HG02588 (cell line): ENCODE measurements at regions not wholly inside any gene's neighbourhood (a gene's known extent, or its start where the extent isn't known, plus 50 kb on each side); places are given as distances from the start of the nearest gene placed in this dataset.
"Not testable (repeated sequence)": the region's sequence is repeated elsewhere in the genome, so short reads cannot be mapped to it uniquely, and the experiment has no call there.

Source experiments
- ATAC-seq: cut with Tn5 transposase; IDR thresholded peaks from one replicate; pipeline ENCODE4 v1.9.1; 2021; ENCODE audit warnings: mild to moderate bottlenecking, moderate library complexity; ENCODE audit not compliant: unreplicated experiment

- no peak for ATAC-seq
Observed at GRCh38 chr18:25510096-25510495, 158.1 kb upstream of the ZNF521 start.

- ATAC-seq, result no peak
Observed at GRCh38 chr18:25503567-25504081, 151.7 kb upstream of the ZNF521 start.

DNA sequence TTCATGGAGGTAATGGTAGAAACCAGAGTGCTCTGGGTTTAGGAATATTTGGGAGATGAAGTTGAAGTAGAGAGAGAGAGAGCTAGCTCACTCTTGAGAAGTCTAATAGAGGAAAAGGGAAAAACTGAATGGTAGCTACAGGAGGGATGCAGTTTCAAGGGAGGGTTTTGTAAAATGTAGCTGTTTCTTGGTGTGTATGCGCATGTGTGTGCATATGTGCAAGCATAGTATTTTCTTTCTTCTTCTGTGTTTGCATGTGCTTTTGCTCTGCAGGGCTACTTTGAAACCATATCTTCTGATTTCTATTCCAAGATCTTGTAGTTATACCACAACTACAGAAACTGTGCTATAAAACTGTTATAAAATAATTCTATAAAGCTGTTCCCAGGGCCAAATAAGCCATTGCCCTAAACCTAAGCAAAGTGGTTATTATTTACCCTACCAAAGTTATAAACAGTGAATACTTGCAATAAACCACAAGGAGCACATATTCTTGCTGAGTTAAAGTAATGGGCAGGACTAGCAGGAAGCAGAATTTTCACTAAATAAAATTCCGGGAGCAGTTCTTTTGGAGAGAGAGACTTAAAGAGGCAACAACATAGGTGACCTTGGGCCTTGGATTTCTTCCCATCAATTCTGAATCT, 145.3 kb upstream of the ZNF521 start:
- ATAC-seq, result no peak

GRCh38 chr18:25496544-25496943, 144.6 kb upstream of the ZNF521 start:
- no peak for ATAC-seq

DNA sequence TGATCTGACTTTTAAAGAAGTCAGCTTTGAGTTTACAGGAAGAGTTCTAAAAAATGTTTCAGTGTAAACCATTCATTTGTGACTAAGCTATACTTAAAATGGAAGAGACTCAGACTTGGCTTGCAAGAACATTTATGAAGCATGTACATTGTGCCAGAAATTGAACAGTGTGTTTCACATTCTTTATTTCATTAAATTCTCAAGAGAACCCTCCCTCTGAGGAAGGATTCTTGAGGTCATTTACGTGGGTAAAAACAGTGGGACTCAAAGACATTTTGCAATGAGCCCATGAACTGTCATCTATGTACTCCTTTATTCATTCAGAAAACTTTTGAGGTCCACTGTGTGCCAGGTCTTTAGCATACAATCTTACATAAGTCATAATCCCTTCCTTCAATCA, 143.6 kb upstream of the ZNF521 start:
- ATAC-seq, result no peak

GRCh38 chr18:25494888-25495287, 142.9 kb upstream of the ZNF521 start:
- ATAC-seq, result no peak

DNA sequence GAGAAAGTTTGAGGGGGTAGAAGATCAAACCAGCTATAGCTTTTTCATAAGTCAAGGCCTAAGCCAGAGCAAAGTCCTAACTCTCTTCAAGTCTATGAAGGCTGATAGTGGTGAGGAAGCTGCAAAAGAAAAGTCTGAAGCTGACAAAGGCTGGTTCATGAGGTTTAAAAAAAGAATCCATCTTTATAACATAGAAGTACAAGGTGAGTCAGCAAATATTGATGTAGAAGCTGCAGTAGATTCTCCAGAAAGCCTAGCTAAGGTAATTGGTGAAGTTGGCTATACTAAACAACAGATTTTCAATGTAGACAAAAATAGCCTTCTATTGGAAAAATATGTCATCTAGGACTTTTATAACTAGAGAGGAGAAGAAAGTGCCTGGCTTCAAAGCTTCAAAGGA, 141.4 kb upstream of the ZNF521 start:
- ATAC-seq, result no peak

- ATAC-seq, result no peak
Observed at GRCh38 chr18:25490316-25490715, 138.3 kb upstream of the ZNF521 start.

- no peak for ATAC-seq
Observed at GRCh38 chr18:25473008-25473407, 121.0 kb upstream of the ZNF521 start.

DNA sequence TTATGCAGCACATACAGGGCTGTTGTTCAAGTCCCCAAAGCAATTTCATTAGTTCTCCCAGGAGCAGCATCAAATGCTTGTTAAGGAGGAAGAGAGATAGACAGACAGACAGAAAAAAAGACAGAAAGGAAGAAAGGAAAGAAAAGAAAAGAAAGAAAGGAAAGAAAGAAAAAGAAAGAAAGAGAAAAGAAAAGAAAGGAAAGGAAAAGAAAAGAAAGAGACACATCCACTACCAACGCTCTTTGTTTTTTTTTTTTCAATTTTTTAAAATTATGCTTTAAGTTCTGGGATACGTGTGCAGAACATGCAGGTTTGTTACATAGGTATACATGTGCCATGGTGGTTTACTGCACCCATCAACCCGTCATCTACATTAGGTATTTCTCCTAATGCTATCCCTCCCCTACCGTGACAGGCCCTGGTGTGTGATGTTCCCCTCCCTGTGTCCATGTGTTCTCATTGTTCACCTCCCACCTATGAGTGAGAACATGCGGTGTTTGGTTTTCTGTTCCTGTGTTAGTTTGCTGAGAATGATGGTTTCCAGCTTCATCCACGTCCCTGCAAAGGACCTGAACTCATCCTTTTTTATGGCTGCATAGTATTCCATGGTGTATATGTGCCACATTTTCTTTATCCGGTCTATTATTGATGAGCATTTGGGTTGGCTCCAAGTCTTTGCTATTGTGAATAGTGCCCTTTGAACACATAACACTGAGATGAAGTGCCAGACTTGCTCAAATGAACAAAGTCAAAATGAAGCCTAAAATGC, 119.0 kb upstream of the ZNF521 start:
- not testable (repeated sequence) for ATAC-seq

GRCh38 chr18:25470062-25470461, 118.1 kb upstream of the ZNF521 start:
- ATAC-seq, result no peak

GRCh38 chr18:25469489-25469888, 117.5 kb upstream of the ZNF521 start:
- no peak for ATAC-seq

DNA sequence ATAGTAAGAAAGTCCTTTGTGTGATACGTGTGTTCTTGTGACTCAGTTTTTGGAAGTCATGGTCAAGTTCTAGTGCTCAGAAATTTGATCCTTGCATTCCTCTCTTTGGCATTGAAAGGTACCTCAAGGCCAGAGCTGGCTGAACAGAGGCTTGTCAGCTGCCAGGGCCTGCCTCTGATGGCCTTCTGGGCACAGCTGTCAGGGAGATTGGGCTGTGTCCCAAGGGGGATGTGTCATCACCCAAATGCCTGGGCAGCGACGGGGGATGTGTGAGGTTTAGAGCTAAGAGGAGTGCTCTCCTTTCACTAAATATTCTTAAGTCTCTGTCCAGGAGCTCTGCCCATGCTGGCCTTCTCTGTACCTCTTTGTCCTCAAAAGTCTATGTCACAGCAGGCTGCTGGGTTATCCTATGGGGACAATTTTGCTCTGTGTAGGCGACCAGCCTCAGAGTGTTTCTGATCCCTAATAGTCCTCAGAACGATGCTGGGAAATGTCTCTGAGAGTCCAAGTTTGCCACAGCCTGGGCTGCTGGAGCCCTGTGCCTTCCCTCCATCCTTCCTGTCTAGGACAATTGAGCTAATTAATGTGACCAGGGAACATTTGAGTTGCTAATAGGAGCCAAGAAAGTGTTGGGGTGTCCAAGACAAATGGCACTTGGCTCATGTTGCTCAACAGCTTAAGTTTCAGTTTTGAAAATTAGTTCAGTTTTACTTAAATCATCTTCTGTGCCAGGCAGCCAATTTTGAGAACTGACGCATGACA, 115.4 kb upstream of the ZNF521 start:
- no peak for ATAC-seq

DNA sequence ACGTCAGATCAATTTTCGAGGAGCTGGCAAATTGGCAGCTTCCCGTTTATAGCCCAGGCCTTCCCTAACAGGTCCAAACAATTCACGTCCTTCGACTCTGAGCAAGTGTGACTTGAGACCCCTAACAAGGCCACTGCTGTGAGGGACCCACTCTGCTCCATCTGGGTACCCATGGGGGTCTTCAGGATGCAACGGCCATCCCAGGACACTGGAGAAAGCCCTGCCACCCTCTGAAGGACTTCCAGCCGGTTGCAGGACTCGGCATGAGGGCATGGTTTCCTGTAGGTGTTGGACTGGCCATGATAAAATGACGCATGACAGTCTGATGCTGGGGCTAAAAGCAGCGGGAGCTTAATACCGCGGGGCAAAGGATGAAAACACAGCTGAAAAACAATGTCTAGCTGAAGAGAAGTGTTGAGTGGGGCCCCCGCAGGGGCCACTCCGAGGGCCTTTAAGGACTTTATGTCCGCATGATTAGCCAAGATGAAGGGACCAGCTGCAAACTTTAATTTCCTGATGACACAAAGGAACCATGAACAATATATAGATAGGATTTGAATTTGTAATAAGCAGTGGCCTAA, 113.3 kb upstream of the ZNF521 start:
- no peak for ATAC-seq

DNA sequence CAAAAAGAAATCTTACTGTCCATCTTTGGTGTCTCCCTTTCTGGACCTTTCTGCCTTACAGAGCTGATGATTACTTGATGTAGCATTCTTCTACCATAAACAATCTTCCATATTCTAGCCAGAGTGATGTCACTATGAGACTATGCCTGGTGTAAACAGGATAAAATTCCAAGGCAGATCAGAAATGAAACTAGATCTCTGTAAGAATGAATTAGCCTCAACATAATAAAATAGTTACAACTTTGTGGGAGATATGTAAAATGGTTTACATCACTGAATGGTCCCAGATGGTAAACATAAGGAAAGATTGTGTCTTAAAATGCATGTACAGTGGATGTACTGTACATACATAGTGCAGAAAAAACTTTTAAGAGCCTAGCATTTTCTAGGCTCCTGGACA, 112.3 kb upstream of the ZNF521 start:
- ATAC-seq, result no peak

- no peak for ATAC-seq
Observed at GRCh38 chr18:25463726-25464125, 111.8 kb upstream of the ZNF521 start.

DNA sequence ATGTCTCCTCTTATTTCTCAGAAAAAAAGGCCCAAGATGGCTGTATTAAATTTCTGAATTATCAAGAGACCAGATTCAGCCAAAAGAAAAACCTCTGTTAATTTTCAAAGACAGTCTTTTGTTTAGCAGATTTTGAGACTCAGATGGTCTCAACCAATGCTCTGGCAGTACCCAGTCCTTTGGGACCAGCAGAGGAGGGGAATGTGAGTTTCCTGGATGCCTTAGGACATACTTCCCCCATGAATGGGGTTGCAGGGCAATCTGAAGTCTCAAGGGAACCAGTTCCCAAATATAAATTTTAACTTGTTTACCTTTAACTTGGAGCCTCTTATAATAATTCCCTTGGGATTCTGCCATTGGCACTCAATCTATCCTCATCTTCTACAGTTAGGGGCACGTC, 107.8 kb upstream of the ZNF521 start:
- ATAC-seq, result no peak

GRCh38 chr18:25457601-25458000, 105.6 kb upstream of the ZNF521 start:
- no peak for ATAC-seq

DNA sequence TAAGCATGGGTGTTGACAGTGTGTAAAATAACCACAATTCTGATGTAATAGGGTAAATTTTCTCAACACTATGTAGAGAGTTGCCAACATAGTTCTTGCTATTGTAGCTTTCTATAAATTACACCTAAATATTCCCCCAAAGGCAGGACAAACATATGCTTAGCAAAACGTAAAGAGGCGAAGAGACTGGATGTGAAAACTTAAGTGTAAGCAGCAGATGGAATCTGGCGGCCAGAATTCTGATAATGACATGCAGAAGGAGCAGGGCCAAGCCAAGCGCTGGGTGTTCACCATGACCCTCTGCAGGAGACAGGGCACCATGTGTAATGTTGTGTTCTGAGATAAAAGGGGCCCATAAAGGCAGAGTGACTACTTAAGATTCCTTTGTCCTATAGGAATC, 105.2 kb upstream of the ZNF521 start:
- no peak for ATAC-seq

DNA sequence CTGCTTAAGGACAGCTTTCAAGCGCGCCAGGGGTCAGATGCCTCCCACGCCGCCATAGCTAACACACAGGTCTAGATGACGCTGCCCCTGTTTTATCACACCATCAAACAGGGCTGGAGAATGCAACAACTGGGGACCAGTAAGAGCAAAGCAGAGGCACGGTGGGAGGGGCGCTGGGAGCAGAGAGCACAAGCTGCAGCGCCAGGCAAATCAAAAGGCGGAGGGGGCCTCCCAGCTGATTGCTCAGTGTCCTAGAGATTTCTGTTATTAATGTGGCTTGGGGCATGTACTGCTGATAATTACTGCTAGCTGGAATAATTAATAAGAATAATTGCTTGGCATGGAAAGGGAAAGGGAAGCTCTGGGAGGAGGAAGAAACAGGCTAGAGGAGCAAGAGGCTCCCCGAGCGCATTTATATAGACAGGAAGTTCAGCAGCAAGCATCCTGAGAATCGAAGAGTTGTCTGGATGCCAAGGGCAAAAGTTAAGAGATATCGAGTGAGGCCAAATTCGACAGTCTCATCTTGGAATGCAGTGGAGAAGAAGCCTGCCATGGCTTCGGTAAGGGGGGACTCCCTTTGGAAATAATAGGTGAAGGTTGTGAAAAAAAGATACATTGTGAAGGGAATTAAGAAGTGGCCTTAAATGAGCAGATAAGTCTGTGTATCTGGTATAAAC, 104.5 kb upstream of the ZNF521 start:
- ATAC-seq, result no peak

DNA sequence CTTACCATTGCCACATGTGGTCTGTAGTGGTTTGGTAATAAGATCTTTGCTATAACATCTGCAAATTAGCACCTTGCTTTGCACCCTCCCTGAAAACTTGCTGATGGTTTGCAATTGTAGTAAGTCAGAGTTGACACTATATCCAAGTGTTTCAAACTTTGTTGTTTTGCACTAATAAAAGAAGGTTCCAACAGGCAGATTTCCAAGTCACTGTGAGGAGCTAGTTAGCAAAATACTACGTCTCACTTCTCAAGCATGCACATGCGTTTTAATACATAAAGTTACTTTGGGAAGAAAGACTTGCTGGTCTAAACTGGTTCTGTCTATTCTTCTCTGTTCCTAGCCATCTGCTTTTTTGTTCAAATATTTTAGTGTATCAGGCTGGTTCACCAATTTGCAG, 103.7 kb upstream of the ZNF521 start:
- no peak for ATAC-seq
